Ramos (cell line): ENCODE measurements at regions not wholly inside any gene's neighbourhood (a gene's known extent, or its start where the extent isn't known, plus 50 kb on each side); places are given as distances from the start of the nearest gene placed in this dataset.
"Not testable (repeated sequence)": the region's sequence is repeated elsewhere in the genome, so short reads cannot be mapped to it uniquely, and the experiment has no call there.

Experiments
- in situ Hi-C: fragments of 300-500 bp; cut with MboI; formaldehyde crosslinking; loops from one replicate; pipeline ENCODE4 v1.14.3; 2022; ENCODE audit warnings: low sequenced_read_pairs; ENCODE audit not compliant: unreplicated experiment

GRCh38 chr11:15674756-15675155 is 560.0 kb downstream of the INSC start:
- in situ Hi-C loops = loop anchor here (25.0 kb wide), 1 partner anchor 938 kb away; no protein-coding TSS in a partner anchor

GRCh38 chr11:15675683-15676082 is 561.0 kb downstream of the INSC start:
- in situ Hi-C loops = no loop called here

- in situ Hi-C loops = no loop called here
Measured at GRCh38 chr11:15677181-15677580, 562.5 kb downstream of the INSC start.

- in situ Hi-C loops = no loop called here
Measured at GRCh38 chr11:15683528-15683927, 568.8 kb downstream of the INSC start.

- in situ Hi-C loops = no loop called here
Measured at GRCh38 chr11:15685306-15685705, 570.6 kb downstream of the INSC start.

GRCh38 chr11:15686259-15686658 is 571.5 kb downstream of the INSC start:
- in situ Hi-C loops = not testable (repeated sequence)

- in situ Hi-C loops = no loop called here
Measured at GRCh38 chr11:15687342-15687741, 572.6 kb downstream of the INSC start.

- in situ Hi-C loops = no loop called here
Measured at GRCh38 chr11:15688351-15688792, 573.6 kb downstream of the INSC start.

GRCh38 chr11:15690320-15690719 is 575.6 kb downstream of the INSC start:
- in situ Hi-C loops = no loop called here

GRCh38 chr11:15692739-15693138 is 578.0 kb downstream of the INSC start:
- in situ Hi-C loops = no loop called here

GRCh38 chr11:15695096-15695721 is 580.5 kb downstream of the INSC start:
- in situ Hi-C loops = no loop called here

- in situ Hi-C loops = no loop called here
Measured at GRCh38 chr11:15696069-15696468, 581.3 kb downstream of the INSC start.

- in situ Hi-C loops = no loop called here
Measured at GRCh38 chr11:15697437-15698236, 582.9 kb downstream of the INSC start.

- in situ Hi-C loops = no loop called here
Measured at GRCh38 chr11:15698855-15699254, 584.1 kb downstream of the INSC start.

- in situ Hi-C loops = no loop called here
Measured at GRCh38 chr11:15699978-15700377, 585.3 kb downstream of the INSC start.

- in situ Hi-C loops = no loop called here
Measured at GRCh38 chr11:15700456-15700855, 585.7 kb downstream of the INSC start.

- in situ Hi-C loops = no loop called here
Measured at GRCh38 chr11:15704064-15704463, 589.3 kb downstream of the INSC start.

- in situ Hi-C loops = no loop called here
Measured at GRCh38 chr11:15704556-15704955, 589.8 kb downstream of the INSC start.

- in situ Hi-C loops = no loop called here
Measured at GRCh38 chr11:15705891-15706290, 591.2 kb downstream of the INSC start.

- in situ Hi-C loops = no loop called here
Measured at GRCh38 chr11:15707194-15707593, 592.5 kb downstream of the INSC start.

GRCh38 chr11:15707971-15708370 is 593.2 kb downstream of the INSC start:
- in situ Hi-C loops = no loop called here
